Astrocyte (in vitro differentiated cells and primary cell): ENCODE measurements at regions not wholly inside any gene's neighbourhood (a gene's known extent, or its start where the extent isn't known, plus 50 kb on each side); places are given as distances from the start of the nearest gene placed in this dataset.

Experiments
- DNase-seq: peaks from one replicate; pipeline ENCODE4 v3.0.0-alpha.2; 2010; ENCODE audit warnings: low read depth
- FAIRE-seq: peaks from 2 replicates; lab custom pipeline; 2011; peaks lifted over from hg19 to GRCh38; lab: Jason Lieb, UNC
- H2AFZ ChIP-seq: 2 replicates; pipeline ENCODE4 v1.6.0; 2012; ENCODE audit warnings: low read depth, low read length, inconsistent platforms
- H3K27ac ChIP-seq: 2 replicates; pipeline ENCODE4 v1.5.1; 2011; ENCODE audit warnings: low read depth, low read length, inconsistent platforms
- H3K27me3 ChIP-seq: 2 replicates; pipeline ENCODE4 v1.6.0; 2011; ENCODE audit warnings: low read length, inconsistent platforms; ENCODE audit not compliant: insufficient read depth
- H3K36me3 ChIP-seq: 2 replicates; pipeline ENCODE4 v1.5.1; 2011; ENCODE audit warnings: low read length, inconsistent platforms; ENCODE audit not compliant: insufficient read depth
- H3K4me1 ChIP-seq: 2 replicates; pipeline ENCODE4 v1.5.1; 2011; ENCODE audit warnings: low read length, inconsistent platforms; ENCODE audit not compliant: insufficient read depth
- H3K4me2 ChIP-seq: 2 replicates; pipeline ENCODE4 v1.6.0; 2012; ENCODE audit warnings: low read length, inconsistent platforms
- H3K4me3 ChIP-seq: 2 replicates; pipeline ENCODE4 v1.5.1; 2011; ENCODE audit warnings: low read depth, mild to moderate bottlenecking, low read length, inconsistent platforms; ENCODE audit not compliant: insufficient read depth
- H3K79me2 ChIP-seq: 2 replicates; pipeline ENCODE4 v1.6.0; 2012; ENCODE audit warnings: mild to moderate bottlenecking, low read length, inconsistent platforms; ENCODE audit not compliant: insufficient read depth
- H3K9ac ChIP-seq: 2 replicates; pipeline ENCODE4 v1.6.0; 2012; ENCODE audit warnings: mild to moderate bottlenecking, low read length, inconsistent platforms
- H3K9me3 ChIP-seq: 2 replicates; pipeline ENCODE4 v1.5.1; 2012; ENCODE audit warnings: low read depth, mild to moderate bottlenecking, low read length, inconsistent platforms; ENCODE audit not compliant: insufficient read depth
- H4K20me1 ChIP-seq: 2 replicates; pipeline ENCODE4 v1.6.0; 2012; ENCODE audit warnings: low read length, inconsistent platforms; ENCODE audit not compliant: insufficient read depth
- H3K27ac Mint-ChIP-seq: one replicate; pipeline ENCODE4 v1.8.0; 2021; ENCODE audit warnings: mild to moderate bottlenecking, mixed read lengths; ENCODE audit not compliant: unreplicated experiment
- H3K27me3 Mint-ChIP-seq: one replicate; pipeline ENCODE4 v1.8.0; 2021; ENCODE audit warnings: low read depth, mixed read lengths; ENCODE audit not compliant: unreplicated experiment
- H3K36me3 Mint-ChIP-seq: one replicate; pipeline ENCODE4 v1.8.0; 2021; ENCODE audit warnings: low read depth, mixed read lengths; ENCODE audit not compliant: unreplicated experiment
- H3K4me1 Mint-ChIP-seq: one replicate; pipeline ENCODE4 v1.8.0; 2021; ENCODE audit warnings: low read depth, mixed read lengths; ENCODE audit not compliant: unreplicated experiment
- H3K4me3 Mint-ChIP-seq: one replicate; pipeline ENCODE4 v1.8.0; 2021; ENCODE audit warnings: mild to moderate bottlenecking, moderate library complexity, mixed read lengths; ENCODE audit not compliant: unreplicated experiment
- H3K9me3 Mint-ChIP-seq: one replicate; pipeline ENCODE4 v1.8.0; 2021; ENCODE audit warnings: mild to moderate bottlenecking, mixed read lengths; ENCODE audit not compliant: unreplicated experiment
- EZH2 ChIP-seq: IDR thresholded peaks from 2 replicates; pipeline ENCODE4 v1.6.1; 2012; ENCODE audit warnings: mild to moderate bottlenecking, low read length, inconsistent platforms; ENCODE audit not compliant: insufficient read depth
- TF ChIP-seq, protein P1 (sequence below): IDR thresholded peaks from 2 replicates; pipeline ENCODE4 v1.5.1; 2011; ENCODE audit warnings: low read depth, mild to moderate bottlenecking, inconsistent platforms, low read length, moderate library complexity; ENCODE audit not compliant: insufficient read depth

DNA sequence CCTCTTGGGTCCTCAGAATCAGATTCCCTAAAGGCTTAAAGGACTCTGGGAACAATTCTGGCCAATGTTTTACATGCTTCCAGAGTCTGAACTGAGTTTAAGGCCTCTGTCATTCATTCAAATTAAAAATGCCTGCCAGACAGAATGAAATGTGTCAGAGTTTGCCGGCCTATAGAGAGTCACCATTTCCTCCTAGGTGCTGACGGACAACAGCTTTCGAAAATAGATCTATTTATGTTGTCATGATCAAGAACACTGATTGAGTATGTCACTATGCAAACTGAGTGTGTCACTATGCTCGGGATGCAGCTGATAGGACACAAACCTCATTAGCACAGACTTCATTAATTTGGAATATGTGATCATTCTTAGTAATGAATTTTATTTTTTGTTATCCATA is 151.4 kb upstream of the TMCC3 start:
- no peak overlapping the region for H3K27ac ChIP-seq
- H3K4me1 ChIP-seq = no peaks in the 10 kb centered on the region
- DNase-seq (no peak), FAIRE-seq (no peak)
- H3K9me3 ChIP-seq = no peaks in the 10 kb centered on the region
- Mint-ChIP-seq H3K9me3 (no peaks in the 10 kb centered on the region), H3K4me1 (peaks cover 15% of the 10 kb centered on the region), H3K4me3 (no peak overlapping the region), H3K27ac (no peak overlapping the region), H3K27me3 (no peaks in the 10 kb centered on the region), H3K36me3 (no peaks in the 10 kb centered on the region)
- H3K4me3 ChIP-seq = no peak overlapping the region
- H3K9ac ChIP-seq = no peak overlapping the region
- no peak overlapping the region for H3K4me2 ChIP-seq
- peaks cover 6% of the 10 kb centered on the region for H3K27me3 ChIP-seq
- no peak overlapping the region for H2AFZ ChIP-seq
- no peaks in the 10 kb centered on the region for H3K36me3 ChIP-seq
- H3K79me2 ChIP-seq = no peaks in the 10 kb centered on the region
- no peak for TF ChIP-seq EZH2
- TF ChIP-seq, protein P1, sequence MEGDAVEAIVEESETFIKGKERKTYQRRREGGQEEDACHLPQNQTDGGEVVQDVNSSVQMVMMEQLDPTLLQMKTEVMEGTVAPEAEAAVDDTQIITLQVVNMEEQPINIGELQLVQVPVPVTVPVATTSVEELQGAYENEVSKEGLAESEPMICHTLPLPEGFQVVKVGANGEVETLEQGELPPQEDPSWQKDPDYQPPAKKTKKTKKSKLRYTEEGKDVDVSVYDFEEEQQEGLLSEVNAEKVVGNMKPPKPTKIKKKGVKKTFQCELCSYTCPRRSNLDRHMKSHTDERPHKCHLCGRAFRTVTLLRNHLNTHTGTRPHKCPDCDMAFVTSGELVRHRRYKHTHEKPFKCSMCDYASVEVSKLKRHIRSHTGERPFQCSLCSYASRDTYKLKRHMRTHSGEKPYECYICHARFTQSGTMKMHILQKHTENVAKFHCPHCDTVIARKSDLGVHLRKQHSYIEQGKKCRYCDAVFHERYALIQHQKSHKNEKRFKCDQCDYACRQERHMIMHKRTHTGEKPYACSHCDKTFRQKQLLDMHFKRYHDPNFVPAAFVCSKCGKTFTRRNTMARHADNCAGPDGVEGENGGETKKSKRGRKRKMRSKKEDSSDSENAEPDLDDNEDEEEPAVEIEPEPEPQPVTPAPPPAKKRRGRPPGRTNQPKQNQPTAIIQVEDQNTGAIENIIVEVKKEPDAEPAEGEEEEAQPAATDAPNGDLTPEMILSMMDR = no peak
- no peaks in the 10 kb centered on the region for H4K20me1 ChIP-seq

DNA sequence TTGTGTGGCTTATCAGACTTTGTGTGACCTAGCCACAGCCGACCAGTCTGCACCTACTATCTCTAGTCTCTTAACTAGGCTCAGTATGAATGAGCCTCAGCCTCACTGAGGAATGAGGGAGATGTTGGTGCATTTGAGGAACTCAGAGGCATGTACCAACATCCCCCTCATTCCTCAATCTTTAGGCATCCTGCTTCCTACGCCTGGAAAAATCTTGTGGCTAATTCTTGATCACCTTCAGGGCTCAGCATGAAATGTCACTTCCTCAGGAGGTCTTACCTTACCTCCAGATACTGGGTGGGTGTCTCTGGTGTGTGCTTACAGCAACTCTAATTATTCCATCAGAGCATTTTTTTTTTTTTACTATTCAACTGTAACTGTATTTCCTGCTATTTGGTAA is 148.8 kb upstream of the TMCC3 start:
- DNase-seq (no peak), FAIRE-seq (no peak)
- Histone ChIP-seq H3K27me3 (peaks cover 6% of the 10 kb centered on the region), H3K4me3 (no peak overlapping the region), H3K27ac (no peak overlapping the region), H3K9me3 (no peaks in the 10 kb centered on the region), H3K79me2 (no peaks in the 10 kb centered on the region), H2AFZ (no peak overlapping the region), H3K36me3 (no peaks in the 10 kb centered on the region), H3K4me1 (peaks cover 9% of the 10 kb centered on the region), H4K20me1 (no peaks in the 10 kb centered on the region), H3K4me2 (no peak overlapping the region), H3K9ac (no peak overlapping the region)
- TF ChIP-seq, protein P1 = no peak
- TF ChIP-seq EZH2 = no peak
- Mint-ChIP-seq H3K36me3 (no peaks in the 10 kb centered on the region), H3K9me3 (no peaks in the 10 kb centered on the region), H3K27me3 (no peaks in the 10 kb centered on the region), H3K4me1 (peaks cover 22% of the 10 kb centered on the region), H3K4me3 (no peak overlapping the region), H3K27ac (no peak overlapping the region)

DNA sequence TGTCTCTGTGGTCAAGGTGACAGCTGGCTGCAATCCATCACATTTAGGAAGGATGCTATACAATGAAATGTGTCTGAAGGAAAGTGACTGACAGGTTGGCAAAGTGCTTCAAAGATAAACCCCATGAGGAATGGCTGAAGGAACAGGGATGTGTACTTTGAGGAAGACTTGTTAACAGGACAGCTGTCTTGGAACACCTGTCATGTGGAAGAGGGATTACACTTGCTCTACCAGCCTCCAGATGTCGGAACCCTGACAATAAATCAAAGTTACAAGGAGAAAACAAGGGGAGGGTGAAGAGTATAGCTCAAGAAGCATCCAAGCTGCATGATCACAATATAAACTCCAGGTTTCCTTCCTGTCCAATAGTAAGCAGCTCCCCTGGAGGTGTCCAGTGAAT is 147.8 kb upstream of the TMCC3 start:
- Histone ChIP-seq H3K4me3 (no peak overlapping the region), H4K20me1 (no peaks in the 10 kb centered on the region), H3K4me1 (peaks cover 9% of the 10 kb centered on the region), H3K9me3 (no peaks in the 10 kb centered on the region), H3K36me3 (no peaks in the 10 kb centered on the region), H2AFZ (no peak overlapping the region), H3K4me2 (no peak overlapping the region), H3K27me3 (peaks cover 6% of the 10 kb centered on the region), H3K79me2 (no peaks in the 10 kb centered on the region), H3K9ac (no peak overlapping the region), H3K27ac (no peak overlapping the region)
- H3K9me3 Mint-ChIP-seq = no peaks in the 10 kb centered on the region
- DNase-seq (no peak), FAIRE-seq (no peak)
- H3K4me3 Mint-ChIP-seq = no peak overlapping the region
- no peaks in the 10 kb centered on the region for H3K36me3 Mint-ChIP-seq
- no peaks in the 10 kb centered on the region for H3K27me3 Mint-ChIP-seq
- no peak overlapping the region for H3K27ac Mint-ChIP-seq
- H3K4me1 Mint-ChIP-seq = peaks cover 28% of the 10 kb centered on the region
- TF ChIP-seq EZH2 = no peak
- TF ChIP-seq, protein P1 = no peak
